ENCODE measurements at regions not wholly inside any gene's neighbourhood (a gene's known extent, or its start where the extent isn't known, plus 50 kb on each side); places are given as distances from the start of the nearest gene placed in this dataset.
"Not testable (repeated sequence)": the region's sequence is repeated elsewhere in the genome, so short reads cannot be mapped to it uniquely, and the experiment has no call there.

DNA sequence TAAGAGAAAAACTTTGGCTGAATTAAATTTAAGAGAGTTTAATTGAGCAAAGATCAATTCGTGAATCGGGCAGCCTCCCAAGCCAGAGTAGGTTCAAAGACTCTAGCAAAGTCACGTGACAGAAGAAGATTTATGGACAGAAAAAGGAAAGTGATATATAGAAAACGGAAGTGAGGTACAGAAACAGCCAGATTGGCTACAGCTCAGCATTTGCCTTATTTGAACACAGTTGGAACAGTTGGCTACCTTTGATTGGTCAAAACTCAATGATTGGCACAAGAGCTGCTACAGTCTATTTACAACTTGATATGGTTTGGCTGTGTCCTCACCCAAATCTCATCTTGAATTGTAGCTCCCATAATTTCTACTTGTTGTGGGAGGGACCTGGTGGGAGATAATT is 102.6 kb downstream of the PLG start:
- H3K27ac ChIP-seq (ENCODE audit: low read length): no peak overlapping the region
- no peak overlapping the region for H3K4me3 ChIP-seq (ENCODE audit: low read length)
- DNase-seq (no peak), ATAC-seq (no peak)
- H3K4me1 ChIP-seq (ENCODE audit: control insufficient read depth, insufficient read depth, low read length): no peaks in the 10 kb centered on the region
- no peaks in the 10 kb centered on the region for H3K27me3 ChIP-seq (ENCODE audit: control insufficient read depth, insufficient read depth)
- no peaks in the 10 kb centered on the region for H3K9me3 ChIP-seq (ENCODE audit: control insufficient read depth, low read length)
- WGBS: 72% methylated on average over 4 of the region's 4 CpGs
- intact Hi-C loops (cut with DNase I): no loop called here

DNA sequence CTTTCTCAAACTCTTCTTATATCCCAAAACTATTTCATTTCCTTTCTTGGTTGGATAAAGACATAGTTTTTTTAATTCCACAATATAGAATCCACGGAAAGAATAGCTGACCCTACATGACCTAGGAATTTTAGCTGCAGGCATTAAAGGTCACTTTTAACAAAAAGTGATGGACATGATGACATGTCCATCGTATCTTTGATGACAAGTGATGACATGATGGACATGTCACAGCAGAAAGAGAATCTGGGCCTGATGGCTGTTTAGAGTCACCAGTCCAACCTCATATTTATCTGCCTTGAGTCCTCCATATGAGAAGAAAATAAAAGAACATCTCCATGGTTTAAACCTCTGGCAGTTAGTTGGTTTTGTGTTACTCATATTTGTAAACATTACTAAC is 106.2 kb downstream of the PLG start:
- ATAC-seq (no peak), DNase-seq (no peak)
- Histone ChIP-seq H3K27me3 (ENCODE audit: control insufficient read depth, insufficient read depth) (no peaks in the 10 kb centered on the region), H3K4me1 (ENCODE audit: control insufficient read depth, insufficient read depth, low read length) (no peaks in the 10 kb centered on the region), H3K27ac (ENCODE audit: low read length) (no peak overlapping the region), H3K9me3 (ENCODE audit: control insufficient read depth, low read length) (no peaks in the 10 kb centered on the region), H3K4me3 (ENCODE audit: low read length) (no peak overlapping the region)
- 48% methylated on average over 2 of the region's 2 CpGs for WGBS
- intact Hi-C loops (cut with DNase I): no loop called here

DNA sequence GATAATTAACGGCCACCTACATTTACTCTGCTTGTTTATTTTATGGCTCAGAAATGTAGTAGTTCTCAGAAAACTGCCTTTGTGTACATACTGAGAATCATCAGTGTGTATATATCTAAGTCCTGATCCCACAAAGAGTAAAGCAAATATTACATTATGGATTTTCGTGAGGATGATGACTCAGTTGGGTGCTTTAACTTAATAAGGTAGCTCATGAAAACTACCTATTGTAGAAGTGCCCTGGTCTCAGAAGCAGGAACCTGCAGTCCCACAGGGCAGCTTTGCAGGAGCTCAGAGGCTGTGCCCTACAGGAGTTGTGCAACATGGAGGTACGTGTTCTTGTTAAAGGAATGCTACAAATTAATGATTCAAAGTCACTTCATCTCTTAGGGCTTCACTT is 108.2 kb downstream of the PLG start:
- Histone ChIP-seq H3K4me3 (ENCODE audit: low read length) (no peak overlapping the region), H3K27ac (ENCODE audit: low read length) (no peak overlapping the region), H3K9me3 (ENCODE audit: control insufficient read depth, low read length) (no peaks in the 10 kb centered on the region), H3K27me3 (ENCODE audit: control insufficient read depth, insufficient read depth) (no peaks in the 10 kb centered on the region), H3K4me1 (ENCODE audit: control insufficient read depth, insufficient read depth, low read length) (no peaks in the 10 kb centered on the region)
- ATAC-seq: no peak
- intact Hi-C loops (cut with DNase I): no loop called here
- 70% methylated on average over 3 of the region's 3 CpGs for WGBS
- no peak for DNase-seq

- 65% methylated on average over 2 of the region's 2 CpGs for WGBS
- ATAC-seq: no peak
Observed at GRCh38 chr6:160812097-160812496, 110.1 kb downstream of the PLG start.

DNA sequence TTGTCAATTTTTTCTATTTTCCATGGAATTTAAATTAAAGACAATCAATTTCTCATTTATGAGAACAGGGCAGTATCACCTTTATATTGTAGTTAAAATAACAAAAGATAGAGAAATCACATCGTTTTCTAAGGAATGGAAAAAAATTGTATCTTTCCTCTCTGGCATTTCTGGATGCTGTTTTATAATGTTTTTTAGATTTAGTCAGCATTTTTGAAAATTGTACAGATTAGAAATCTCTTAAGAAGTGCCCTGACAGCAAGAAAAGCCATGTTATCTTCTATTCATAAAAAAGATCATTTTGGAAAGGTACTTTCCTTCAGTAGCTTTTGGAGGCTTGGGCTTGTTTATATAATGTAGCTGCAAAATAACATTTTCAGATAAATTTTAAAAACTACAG is 116.9 kb downstream of the PLG start:
- WGBS: 51% methylated on average over 1 of the region's 1 CpG
- intact Hi-C loops (cut with DNase I): no loop called here
- no peak for DNase-seq
- Histone ChIP-seq H3K27ac (ENCODE audit: low read length) (no peak overlapping the region), H3K4me1 (ENCODE audit: control insufficient read depth, insufficient read depth, low read length) (no peaks in the 10 kb centered on the region), H3K4me3 (ENCODE audit: low read length) (no peak overlapping the region), H3K9me3 (ENCODE audit: control insufficient read depth, low read length) (no peaks in the 10 kb centered on the region), H3K27me3 (ENCODE audit: control insufficient read depth, insufficient read depth) (no peaks in the 10 kb centered on the region)
- ATAC-seq: no peak

More at GRCh38 chr6:160812097-160812496, 110.1 kb downstream of the PLG start:
- no peaks in the 10 kb centered on the region for H3K9me3 ChIP-seq (ENCODE audit: control insufficient read depth, low read length)
- no peaks in the 10 kb centered on the region for H3K27me3 ChIP-seq (ENCODE audit: control insufficient read depth, insufficient read depth)
- no peak overlapping the region for H3K4me3 ChIP-seq (ENCODE audit: low read length)
- H3K27ac ChIP-seq (ENCODE audit: low read length): no peak overlapping the region
- H3K4me1 ChIP-seq (ENCODE audit: control insufficient read depth, insufficient read depth, low read length): no peaks in the 10 kb centered on the region
- DNase-seq: no peak
- intact Hi-C loops (cut with DNase I): no loop called here

DNA sequence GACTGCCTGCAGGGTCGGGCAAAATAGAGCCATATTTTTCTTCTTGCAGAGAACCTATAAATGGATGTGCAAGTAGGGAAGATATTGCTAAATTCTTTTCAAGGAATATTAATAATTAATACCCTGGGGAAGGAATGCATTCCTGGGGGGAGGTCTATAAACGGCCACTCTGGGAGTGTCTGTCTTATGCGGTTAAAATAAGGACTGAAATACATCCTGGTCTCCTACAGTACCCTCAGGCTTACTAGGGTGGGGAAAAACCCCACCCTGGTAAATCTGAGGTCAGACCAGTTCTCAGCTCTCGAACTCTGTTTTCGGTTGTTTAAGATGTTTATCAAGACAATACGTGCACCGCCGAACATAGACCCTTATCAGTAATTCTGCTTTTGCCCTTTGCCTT is 118.6 kb downstream of the PLG start:
- intact Hi-C loops (cut with DNase I); H3K4me3 ChIP-seq (ENCODE audit: low read length); H3K4me1 ChIP-seq (ENCODE audit: control insufficient read depth, insufficient read depth, low read length); H3K27me3 ChIP-seq (ENCODE audit: control insufficient read depth, insufficient read depth); ATAC-seq; DNase-seq; H3K27ac ChIP-seq (ENCODE audit: low read length); H3K9me3 ChIP-seq (ENCODE audit: control insufficient read depth, low read length): not testable (repeated sequence)
- WGBS: 89% methylated on average over 8 of the region's 8 CpGs

DNA sequence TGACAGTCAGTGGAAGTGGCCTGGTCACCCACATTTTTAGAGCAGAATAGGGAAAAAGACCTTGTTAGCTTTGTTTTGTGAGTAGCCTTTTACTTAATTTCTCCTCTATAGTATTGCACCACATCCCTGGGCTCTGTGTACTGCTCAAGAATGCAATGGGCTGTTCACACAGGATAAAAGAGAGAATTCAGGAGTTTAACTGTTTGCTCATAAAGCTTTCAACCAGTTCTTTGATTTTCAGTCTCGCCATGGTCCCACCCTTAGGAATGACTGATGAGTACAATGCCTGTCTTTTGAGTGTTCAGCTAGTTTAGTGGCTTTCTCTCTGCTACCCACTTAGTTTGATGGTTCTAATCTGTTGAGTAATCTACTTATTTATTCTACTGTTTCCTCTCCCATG is 129.7 kb downstream of the PLG start:
- DNase-seq (no peak), ATAC-seq (no peak)
- no peaks in the 10 kb centered on the region for H3K9me3 ChIP-seq (ENCODE audit: control insufficient read depth, low read length)
- WGBS: 65% methylated on average over 1 of the region's 1 CpG
- no peaks in the 10 kb centered on the region for H3K4me1 ChIP-seq (ENCODE audit: control insufficient read depth, insufficient read depth, low read length)
- H3K27ac ChIP-seq (ENCODE audit: low read length): no peak overlapping the region
- intact Hi-C loops (cut with DNase I): no loop called here
- H3K27me3 ChIP-seq (ENCODE audit: control insufficient read depth, insufficient read depth): no peaks in the 10 kb centered on the region
- no peak overlapping the region for H3K4me3 ChIP-seq (ENCODE audit: low read length)

- DNase-seq (no peak), ATAC-seq (no peak)
- 79% methylated on average over 2 of the region's 2 CpGs for WGBS
- H3K4me3 ChIP-seq (ENCODE audit: low read length): no peak overlapping the region
- intact Hi-C loops (cut with DNase I): no loop called here
- no peaks in the 10 kb centered on the region for H3K4me1 ChIP-seq (ENCODE audit: control insufficient read depth, insufficient read depth, low read length)
- H3K27ac ChIP-seq (ENCODE audit: low read length): no peak overlapping the region
- no peaks in the 10 kb centered on the region for H3K27me3 ChIP-seq (ENCODE audit: control insufficient read depth, insufficient read depth)
- no peaks in the 10 kb centered on the region for H3K9me3 ChIP-seq (ENCODE audit: control insufficient read depth, low read length)
Observed at GRCh38 chr6:160832422-160832821, 130.4 kb downstream of the PLG start.

DNA sequence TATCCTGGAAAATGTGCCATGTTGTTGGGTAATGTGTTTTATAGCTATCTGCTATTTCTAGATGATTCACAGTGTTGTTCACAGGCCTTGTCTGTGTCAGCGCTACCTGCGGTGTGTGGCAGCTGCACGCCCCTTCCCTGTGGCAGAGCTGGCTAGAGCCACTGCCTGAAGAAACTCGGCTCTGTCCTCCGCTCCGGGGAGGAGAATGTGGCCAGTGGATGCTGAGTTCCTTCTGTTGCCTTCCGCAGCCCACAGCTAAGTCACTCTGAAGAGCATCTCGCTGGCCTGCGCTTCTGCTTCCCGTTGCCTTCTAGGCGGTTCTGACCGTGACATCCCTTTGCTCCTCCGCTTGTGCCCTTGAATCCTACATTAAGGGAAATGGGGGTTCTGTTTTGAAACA is 135.1 kb downstream of the PLG start:
- H3K4me3 ChIP-seq (ENCODE audit: low read length): no peak overlapping the region
- H3K27ac ChIP-seq (ENCODE audit: low read length): no peak overlapping the region
- H3K9me3 ChIP-seq (ENCODE audit: control insufficient read depth, low read length): no peaks in the 10 kb centered on the region
- no peaks in the 10 kb centered on the region for H3K4me1 ChIP-seq (ENCODE audit: control insufficient read depth, insufficient read depth, low read length)
- H3K27me3 ChIP-seq (ENCODE audit: control insufficient read depth, insufficient read depth): no peaks in the 10 kb centered on the region
- intact Hi-C loops (cut with DNase I): no loop called here
- WGBS: 84% methylated on average over 13 of the region's 13 CpGs
- ATAC-seq: no peak
- DNase-seq: no peak

GRCh38 chr6:160851031-160851430 is 140.5 kb upstream of the MAP3K4 start:
- Histone ChIP-seq H3K4me1 (ENCODE audit: control insufficient read depth, insufficient read depth, low read length) (no peaks in the 10 kb centered on the region), H3K27ac (ENCODE audit: low read length) (no peak overlapping the region), H3K4me3 (ENCODE audit: low read length) (no peak overlapping the region), H3K27me3 (ENCODE audit: control insufficient read depth, insufficient read depth) (no peaks in the 10 kb centered on the region), H3K9me3 (ENCODE audit: control insufficient read depth, low read length) (no peaks in the 10 kb centered on the region)
- ATAC-seq (no peak), DNase-seq (no peak)
- 81% methylated on average over 5 of the region's 5 CpGs for WGBS
- intact Hi-C loops (cut with DNase I): no loop called here

DNA sequence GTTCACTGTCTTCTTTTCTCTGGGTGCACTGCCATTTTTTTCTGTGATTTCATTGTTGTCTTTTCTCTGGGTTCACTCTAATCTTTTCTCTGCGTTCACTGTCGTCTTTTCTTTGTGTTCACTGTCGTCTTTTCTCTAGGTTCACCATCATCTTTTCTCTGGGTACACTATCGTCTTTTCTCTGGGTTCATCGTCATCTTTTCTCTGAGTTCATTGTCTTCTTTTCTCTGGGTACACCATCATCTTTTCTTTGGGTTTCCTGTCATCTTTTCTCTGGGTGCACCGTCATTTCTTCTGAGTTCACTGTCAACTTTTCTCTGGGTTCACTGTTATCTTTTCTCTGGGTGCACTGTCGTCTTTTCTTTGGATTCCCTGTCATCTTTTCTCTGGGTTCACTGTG is 137.6 kb upstream of the MAP3K4 start:
- Histone ChIP-seq H3K4me3 (ENCODE audit: low read length) (no peak overlapping the region), H3K9me3 (ENCODE audit: control insufficient read depth, low read length) (no peaks in the 10 kb centered on the region), H3K4me1 (ENCODE audit: control insufficient read depth, insufficient read depth, low read length) (no peaks in the 10 kb centered on the region), H3K27ac (ENCODE audit: low read length) (no peak overlapping the region), H3K27me3 (ENCODE audit: control insufficient read depth, insufficient read depth) (no peaks in the 10 kb centered on the region)
- ATAC-seq (no peak), DNase-seq (no peak)
- intact Hi-C loops (cut with DNase I): no loop called here
- WGBS: 82% methylated on average over 7 of the region's 7 CpGs

GRCh38 chr6:160858886-160859285 is 132.7 kb upstream of the MAP3K4 start:
- Histone ChIP-seq H3K4me3 (ENCODE audit: low read length) (no peak overlapping the region), H3K9me3 (ENCODE audit: control insufficient read depth, low read length) (no peaks in the 10 kb centered on the region), H3K27ac (ENCODE audit: low read length) (no peak overlapping the region), H3K4me1 (ENCODE audit: control insufficient read depth, insufficient read depth, low read length) (no peaks in the 10 kb centered on the region), H3K27me3 (ENCODE audit: control insufficient read depth, insufficient read depth) (no peaks in the 10 kb centered on the region)
- intact Hi-C loops (cut with DNase I): no loop called here
- WGBS: 92% methylated on average over 3 of the region's 3 CpGs
- DNase-seq (no peak), ATAC-seq (no peak)
